ENCODE measurements at regions not wholly inside any gene's neighbourhood (a gene's known extent, or its start where the extent isn't known, plus 50 kb on each side); places are given as distances from the start of the nearest gene placed in this dataset.

DNA sequence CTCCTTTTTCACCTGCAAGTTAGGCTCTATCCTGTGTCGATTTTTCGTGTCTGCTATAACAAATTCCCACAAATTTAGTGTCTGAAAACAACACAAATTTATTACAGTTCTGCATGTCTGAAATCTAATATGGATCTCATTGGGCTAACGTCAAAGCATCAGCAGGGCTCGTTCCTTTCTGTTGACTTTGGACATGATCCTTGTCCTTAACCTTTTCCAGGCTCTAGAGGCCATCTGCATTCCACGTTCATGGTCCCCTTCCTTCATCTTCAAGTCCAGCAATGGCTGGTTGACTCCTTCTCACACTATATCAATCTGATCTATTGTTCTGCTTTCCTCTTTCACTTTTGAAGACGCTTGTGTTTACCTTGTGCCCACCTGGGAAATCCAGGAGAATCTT is 165.7 kb upstream of the RARB start:
- DNase-seq: no peak

GRCh38 chr3:25265284-25265683 is 162.8 kb upstream of the RARB start:
- no peak for DNase-seq

DNA sequence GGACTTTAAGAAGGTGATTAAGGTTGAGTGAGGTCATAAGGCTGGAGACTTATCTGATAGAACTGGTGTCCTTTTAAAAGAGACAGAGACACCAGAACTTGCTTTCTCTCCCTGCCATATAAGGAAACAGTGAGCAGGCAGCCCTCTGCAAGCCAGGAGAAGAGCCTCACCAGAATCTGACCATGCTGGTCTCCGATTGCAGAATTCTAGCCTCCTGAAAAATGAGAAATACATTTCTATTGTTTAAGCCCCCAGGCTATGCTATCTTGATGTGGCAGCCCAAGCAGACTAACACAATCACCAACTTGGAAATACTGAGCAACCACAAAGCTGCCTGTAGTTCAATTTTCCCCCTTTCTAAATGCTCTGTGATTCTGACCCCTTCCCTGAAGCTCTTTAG is 161.4 kb upstream of the RARB start:
- no peak for DNase-seq

GRCh38 chr3:25272090-25272489 is 156.0 kb upstream of the RARB start:
- DNase-seq: no peak

DNA sequence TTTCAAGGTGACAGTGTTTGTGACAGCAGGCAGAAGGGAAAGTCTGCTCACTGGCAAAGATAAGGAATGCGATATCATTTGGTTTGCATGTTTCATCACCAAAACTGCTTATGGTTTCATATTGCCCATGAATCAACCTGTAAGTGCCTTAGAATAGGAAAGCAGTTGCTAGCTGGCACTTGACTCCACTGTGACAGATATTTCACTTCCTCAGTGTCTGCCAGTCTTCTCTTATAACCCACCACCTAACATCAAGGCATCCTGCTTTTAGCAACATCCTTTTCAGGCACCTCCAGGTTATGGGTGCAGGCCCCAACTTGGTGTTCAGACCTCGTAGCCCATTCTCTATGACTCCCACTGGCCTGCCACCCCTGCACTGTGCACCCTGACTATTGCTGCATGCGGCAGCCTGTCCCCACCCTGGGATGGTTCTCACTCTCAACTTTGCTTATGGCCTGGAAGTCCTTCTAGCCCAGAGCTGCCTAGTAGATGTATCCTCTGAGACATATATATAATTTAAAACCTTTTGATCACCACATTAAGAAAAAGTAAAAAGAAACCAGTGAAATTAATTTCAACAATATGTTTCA is 154.4 kb upstream of the RARB start:
- no peak for DNase-seq

DNA sequence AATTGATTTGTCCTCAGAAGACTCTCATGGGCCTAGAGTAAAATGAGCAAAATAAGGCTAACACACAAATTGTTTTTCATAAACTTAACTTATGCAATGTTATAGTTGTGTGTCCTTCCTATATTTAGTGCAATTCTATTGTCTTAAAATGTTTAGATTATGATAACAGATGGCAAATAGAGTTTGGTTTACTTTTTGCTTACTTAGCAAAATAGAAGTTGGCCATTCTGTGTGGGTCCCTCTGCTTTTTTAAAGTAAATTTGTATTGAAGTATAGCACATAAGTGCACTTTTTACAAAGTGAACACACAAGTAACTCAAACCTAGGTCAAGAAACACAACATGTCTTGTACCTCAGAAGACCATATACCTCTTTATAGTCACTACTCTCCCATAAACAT is 150.6 kb upstream of the RARB start:
- DNase-seq: no peak

- no peak for DNase-seq
Observed at GRCh38 chr3:25281041-25281731, 146.9 kb upstream of the RARB start.

DNA sequence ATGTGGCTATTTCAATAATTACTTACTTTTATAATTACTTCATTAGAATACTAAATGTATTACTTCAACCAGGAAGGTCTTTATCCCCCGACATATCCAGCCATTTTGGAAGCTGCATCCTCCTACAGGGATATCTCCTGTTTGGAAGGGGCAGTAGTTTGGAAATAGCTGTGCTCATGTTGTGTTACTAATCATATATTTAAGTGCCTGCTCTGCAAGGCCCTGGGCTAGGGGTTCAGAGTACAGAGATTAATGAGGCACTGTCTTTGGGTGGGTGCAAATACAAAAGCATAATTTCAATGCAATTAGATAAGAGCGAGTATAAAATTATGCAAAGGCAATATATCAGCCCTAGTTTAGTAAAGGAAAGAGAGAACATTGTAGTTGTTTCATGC is 146.3 kb upstream of the RARB start:
- no peak for DNase-seq

DNA sequence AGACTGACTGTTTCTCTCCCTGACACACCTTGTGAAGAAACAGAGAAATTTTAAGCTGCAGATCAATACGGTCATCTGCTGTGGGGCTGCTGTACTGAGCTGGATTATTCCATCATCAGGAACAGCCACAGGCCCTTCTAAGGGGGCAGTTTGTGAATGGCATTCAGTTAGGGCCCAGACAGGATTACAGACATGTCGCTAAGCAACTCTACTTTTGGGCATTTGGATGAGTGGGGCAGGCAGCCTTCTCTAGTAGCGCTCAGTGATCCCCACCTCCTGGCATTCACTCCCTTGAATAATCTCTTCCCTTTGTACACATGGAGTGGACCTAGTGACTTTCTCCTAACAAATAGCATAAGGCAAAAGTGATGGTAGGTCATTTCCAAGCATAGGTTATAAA is 144.4 kb upstream of the RARB start:
- no peak for DNase-seq

DNA sequence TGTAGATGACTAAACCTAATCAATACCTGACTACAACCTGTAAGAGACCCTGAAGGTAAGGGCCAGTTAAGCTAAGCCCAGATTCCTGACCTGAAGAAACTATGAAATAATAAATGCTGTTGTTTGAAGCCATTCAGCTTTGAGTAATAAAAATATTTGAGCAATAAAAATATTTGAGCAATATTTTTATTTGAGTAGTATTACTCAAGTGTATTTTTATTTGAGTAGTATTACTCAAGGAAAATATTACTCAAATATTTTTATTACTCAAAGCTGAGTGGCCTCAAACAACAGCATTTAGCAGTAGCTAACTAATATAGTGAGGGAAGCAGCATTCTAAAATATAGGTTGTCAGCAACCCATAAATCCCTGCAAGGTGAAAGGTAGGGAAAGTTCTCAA is 143.8 kb upstream of the RARB start:
- no peak for DNase-seq

DNA sequence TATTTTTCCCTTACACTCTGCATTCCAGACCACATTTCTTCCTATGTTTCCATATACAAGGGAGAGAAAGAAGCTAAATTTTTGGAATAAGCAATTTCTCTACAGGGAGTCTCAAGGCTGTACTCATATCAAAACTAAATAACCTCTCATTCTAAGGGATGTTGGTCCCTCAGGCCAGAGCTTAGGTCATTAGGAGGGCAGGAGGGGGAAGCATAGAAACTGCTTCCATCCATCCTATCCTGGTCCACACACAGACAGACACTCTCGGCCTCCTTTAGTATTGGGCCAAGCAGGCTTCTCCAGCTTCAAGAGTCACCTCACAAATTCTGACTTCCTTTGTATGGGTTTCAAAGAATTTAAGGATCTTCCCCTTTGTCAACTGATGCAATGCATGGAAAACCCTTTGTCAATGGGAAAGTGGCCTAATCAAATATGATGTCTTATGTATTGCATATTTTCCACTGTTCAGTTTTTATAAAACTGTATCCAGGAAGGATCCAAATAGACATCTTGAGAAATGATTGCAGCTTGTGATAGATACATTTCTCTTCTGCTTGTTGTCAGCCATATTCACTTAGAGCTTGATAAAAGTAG is 140.7 kb upstream of the RARB start:
- DNase-seq: no peak

- no peak for DNase-seq
Observed at GRCh38 chr3:25288413-25288812, 139.7 kb upstream of the RARB start.

- no peak for DNase-seq
Observed at GRCh38 chr3:25289156-25289555, 138.9 kb upstream of the RARB start.

- DNase-seq: no peak
Observed at GRCh38 chr3:25289663-25290062, 138.4 kb upstream of the RARB start.

DNA sequence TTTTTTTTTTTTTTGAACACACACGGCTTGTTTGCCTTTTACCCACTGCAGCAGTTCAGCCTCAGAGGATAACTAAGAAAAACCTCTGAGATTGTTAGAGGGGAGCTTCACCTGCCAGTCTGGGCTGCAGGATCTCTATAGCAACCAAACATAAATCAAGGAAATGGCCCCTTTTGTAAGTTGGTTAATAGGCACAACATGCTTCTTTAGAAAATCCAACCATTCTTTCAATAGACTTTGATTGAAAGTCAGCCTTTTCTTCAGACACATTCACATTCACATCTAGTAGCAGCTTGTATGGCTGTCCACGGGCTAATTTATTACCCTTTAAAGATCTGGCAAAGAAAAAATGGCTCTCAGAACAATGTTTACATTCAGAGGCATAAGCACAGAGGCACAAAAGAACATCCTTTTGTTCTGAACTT is 136.6 kb upstream of the RARB start:
- DNase-seq: no peak

GRCh38 chr3:25292036-25292435 is 136.0 kb upstream of the RARB start:
- DNase-seq: no peak

- DNase-seq: no peak
Observed at GRCh38 chr3:25292595-25292994, 135.5 kb upstream of the RARB start.

- DNase-seq: no peak
Observed at GRCh38 chr3:25293736-25294135, 134.3 kb upstream of the RARB start.

DNA sequence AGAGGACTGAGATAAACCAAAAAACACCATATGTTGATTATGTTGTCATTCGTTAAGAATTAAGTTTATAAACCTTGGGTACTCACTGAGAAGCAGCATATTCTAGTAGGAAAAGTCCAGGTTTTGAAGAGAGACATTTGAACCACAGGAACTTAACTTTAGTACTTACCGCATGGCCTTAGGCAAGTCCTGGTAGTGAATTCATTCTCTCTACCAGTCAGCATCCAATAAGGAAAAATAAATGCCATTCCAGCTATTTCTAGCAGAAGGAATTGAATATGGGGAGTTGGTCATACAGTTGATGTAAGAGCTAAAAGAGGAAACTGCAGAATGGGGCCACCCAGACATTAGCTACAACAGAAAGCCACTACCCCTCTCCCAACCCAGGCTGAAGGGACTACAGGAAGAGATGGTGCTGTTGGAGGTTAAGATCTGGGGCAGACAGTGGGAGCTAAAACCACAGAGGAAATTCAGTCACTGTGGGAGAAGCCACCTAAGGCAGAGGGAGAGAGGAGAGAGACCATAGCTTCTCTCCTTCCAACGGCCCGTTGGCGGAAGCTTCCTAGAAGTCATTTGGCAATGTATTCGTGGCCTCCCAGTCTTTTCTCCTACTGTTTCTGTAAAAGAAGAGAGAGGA is 133.8 kb upstream of the RARB start:
- DNase-seq: no peak

DNA sequence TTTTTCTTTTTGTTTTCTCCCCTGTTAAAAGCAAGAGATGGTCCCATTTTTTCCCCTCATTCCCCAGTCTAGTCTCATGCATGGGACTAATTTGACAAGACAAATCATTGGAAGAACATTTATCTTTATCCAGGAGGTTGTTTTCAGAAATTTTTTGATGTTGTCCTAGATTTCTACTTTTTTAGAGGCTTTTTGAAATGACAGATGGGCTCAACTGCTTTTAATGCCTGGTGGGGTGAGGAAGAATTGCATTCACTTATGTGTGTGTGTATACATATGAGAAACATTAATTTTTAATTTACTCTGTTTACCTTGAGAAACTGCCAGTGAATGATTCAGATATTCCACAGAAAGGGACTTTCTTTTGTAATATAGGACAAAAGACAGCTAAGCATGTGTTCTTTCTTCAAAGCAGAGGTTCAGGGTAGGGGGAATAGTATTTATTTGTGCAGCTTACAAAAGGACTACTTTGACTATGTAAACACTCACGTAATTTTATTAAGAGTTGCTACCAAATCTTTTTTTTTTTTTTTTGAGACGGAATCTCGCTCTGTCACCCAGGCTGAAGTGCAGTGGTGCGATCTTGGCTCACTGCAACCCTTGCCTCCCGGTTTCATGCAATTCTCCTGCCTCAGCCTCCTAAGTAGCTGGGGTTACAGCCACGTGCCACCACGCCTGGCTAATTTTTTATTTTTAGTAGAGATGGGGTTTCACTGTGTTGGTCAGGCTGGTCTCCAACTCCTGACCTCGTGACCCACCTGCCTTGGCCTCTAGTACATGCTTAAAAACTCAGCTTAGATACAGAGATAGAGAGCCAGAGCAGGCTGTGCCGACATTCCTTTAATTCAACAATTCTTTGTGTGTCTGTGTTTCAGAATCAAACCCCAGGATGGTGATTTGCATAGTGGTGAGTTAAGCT is 130.1 kb upstream of the RARB start:
- no peak for DNase-seq

DNA sequence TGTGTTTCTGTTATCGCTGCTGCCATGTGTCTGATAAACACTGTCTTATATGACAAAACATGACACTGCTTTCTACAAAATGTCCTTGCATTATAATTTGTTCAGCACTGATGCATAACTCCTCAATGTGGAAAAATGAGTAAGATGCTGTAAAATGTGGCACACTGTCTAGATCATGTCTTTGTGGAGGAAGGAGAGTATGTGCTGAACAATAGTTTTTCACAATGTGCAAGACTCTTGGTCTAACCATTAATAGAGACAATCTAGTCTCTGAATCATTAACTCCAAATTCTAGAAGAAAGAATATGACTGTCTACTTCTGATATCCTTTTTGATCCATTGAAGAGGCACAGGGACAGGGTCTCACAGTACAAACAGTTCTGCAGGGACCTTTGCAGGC is 127.9 kb upstream of the RARB start:
- DNase-seq: no peak

DNA sequence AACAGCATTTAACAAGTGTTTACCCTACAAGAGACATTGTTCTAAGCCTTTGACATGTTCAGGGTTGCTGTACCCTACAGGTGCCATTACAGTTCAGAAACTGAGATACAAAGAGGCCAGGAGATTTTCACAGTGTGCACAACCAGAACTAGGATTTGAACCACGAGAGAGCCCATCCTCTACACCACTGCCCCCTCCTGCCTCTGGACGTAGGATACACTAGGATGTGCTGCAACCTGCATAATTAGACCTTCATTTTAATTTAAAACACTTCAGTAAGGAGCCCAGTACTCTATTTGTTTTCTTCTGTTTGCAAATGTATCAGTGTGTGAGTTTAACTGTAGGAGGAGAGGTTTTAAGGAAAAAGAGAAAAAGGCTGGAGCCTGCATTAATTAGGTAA is 123.1 kb upstream of the RARB start:
- no peak for DNase-seq

DNA sequence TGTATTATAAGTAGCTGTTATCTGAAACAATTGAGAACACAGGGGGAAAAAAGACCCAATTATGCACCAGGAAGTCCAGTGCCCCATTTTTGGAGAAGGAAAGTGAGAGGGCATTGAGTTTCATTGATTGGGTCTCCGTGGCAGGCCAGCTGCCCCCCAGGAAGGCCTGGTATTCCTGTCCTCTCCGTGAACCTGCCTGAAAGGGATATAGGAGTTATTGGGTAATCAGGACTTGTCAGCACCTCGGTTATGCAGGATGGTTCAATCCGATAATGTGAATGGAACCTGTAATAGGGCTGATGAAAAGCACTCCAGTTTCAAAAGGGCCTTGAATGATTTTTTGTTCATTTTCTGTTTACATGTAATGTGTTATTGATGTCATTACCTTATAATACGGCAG is 122.0 kb upstream of the RARB start:
- DNase-seq: no peak

Data from stimulated activated CD4-positive, alpha-beta T cell treated with anti-CD3 and anti-CD28 coated beads, Interleukin-4, amount 100 ng/mL, for 4 hours (primary cell).